ENCODE measurements at regions not wholly inside any gene's neighbourhood (a gene's known extent, or its start where the extent isn't known, plus 50 kb on each side); places are given as distances from the start of the nearest gene placed in this dataset.
"Not testable (repeated sequence)": the region's sequence is repeated elsewhere in the genome, so short reads cannot be mapped to it uniquely, and the experiment has no call there.

DNA sequence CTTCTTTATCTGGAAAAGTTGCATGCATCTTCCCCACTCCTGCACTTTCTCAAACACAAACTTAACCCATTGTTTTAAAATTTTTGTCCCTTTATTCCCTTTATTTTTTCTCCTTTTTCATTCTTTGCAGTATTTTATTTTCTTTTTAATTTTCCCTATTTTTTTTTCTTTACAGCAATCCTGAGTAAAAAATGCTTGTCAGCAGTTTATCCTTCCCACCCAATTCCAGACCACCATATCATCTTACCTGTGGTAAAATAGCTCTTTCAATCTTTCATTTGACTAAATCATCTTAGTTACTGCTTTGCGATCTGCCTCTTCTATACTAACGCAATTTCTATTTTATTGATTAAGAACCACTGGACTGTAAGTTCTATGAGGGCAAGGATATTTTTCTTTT, 450.5 kb downstream of the KLHL4 start:
- no peaks in the 10 kb centered on the region for H3K27me3 ChIP-seq (ENCODE audit: insufficient read depth, low read length)
- no peak overlapping the region for H2BK120ac ChIP-seq (ENCODE audit: insufficient read depth, low read length, poor library complexity)
- H2AFZ ChIP-seq (ENCODE audit: insufficient read depth, low read length, poor library complexity), result no peak overlapping the region
- H2BK5ac ChIP-seq (ENCODE audit: low read depth, low read length, poor library complexity), result no peak overlapping the region
- no peak overlapping the region for H3K4me3 ChIP-seq (ENCODE audit: low read depth, low read length)
- H3K14ac ChIP-seq (ENCODE audit: low read length), result no peak overlapping the region
- no peak overlapping the region for H3K23ac ChIP-seq (ENCODE audit: low read length)
- H3K79me2 ChIP-seq (ENCODE audit: control insufficient read depth, insufficient read depth, low read length, poor library complexity), result no peaks in the 10 kb centered on the region
- H2AK5ac ChIP-seq (ENCODE audit: low read length), result no peak overlapping the region
- no peak overlapping the region for H3K4me2 ChIP-seq (ENCODE audit: low read length)
- no peak overlapping the region for H4K91ac ChIP-seq (ENCODE audit: low read depth, low read length)
- no peak overlapping the region for H2BK12ac ChIP-seq (ENCODE audit: low read length)
- no peaks in the 10 kb centered on the region for H3K79me1 ChIP-seq (ENCODE audit: low read length)
- H3K36me3 ChIP-seq (ENCODE audit: control insufficient read depth in 1 of 2, insufficient read depth in 2 of 2, low read length in 2 of 2), result no peaks in the 10 kb centered on the region
- no peak overlapping the region for H3K4ac ChIP-seq (ENCODE audit: low read depth, low read length)
- H4K12ac ChIP-seq (ENCODE audit: low read depth, low read length), result no peak overlapping the region
- H3K9ac ChIP-seq (ENCODE audit: low read length), result no peak overlapping the region
- H3K27ac ChIP-seq (ENCODE audit: low read depth, low read length), result no peak overlapping the region
- no CpG with 5 or more reads among the region's 2 CpGs for WGBS (ENCODE audit: extremely low coverage, insufficient coverage, insufficient read length)
- H3K18ac ChIP-seq (ENCODE audit: low read length), result no peak overlapping the region
- H4K8ac ChIP-seq (ENCODE audit: low read depth, low read length), result no peak overlapping the region
- DNase-seq, result no peak
- no peaks in the 10 kb centered on the region for H3K9me3 ChIP-seq (ENCODE audit: insufficient read depth, low read depth, low read length)
- H3K4me1 ChIP-seq (ENCODE audit: control insufficient read depth in 1 of 2, insufficient read depth in 2 of 2, low read length in 2 of 2), result no peaks in the 10 kb centered on the region

DNA sequence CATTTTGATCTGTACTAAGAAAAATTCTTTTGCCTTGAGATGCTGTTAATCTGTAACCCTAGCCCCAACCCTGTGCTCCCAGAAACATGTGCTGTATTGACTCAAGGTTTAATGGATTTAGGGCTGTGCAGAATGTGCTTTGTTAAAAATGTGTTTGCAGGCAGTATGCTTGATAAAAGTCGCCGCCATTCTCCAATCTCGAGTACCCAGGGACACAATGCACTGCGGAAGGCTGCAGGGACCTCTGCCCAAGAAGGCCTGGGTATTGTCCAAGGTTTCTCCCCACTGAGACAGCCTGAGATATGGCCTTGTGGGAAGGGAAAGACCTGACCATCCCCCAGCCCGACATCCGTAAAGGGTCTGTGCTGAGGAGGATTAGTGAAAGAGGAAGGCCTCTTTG, 454.5 kb downstream of the KLHL4 start:
- not testable (repeated sequence) for H3K79me2 ChIP-seq (ENCODE audit: control insufficient read depth, insufficient read depth, low read length, poor library complexity); H4K91ac ChIP-seq (ENCODE audit: low read depth, low read length); H3K4me1 ChIP-seq (ENCODE audit: control insufficient read depth in 1 of 2, insufficient read depth in 2 of 2, low read length in 2 of 2); H2BK5ac ChIP-seq (ENCODE audit: low read depth, low read length, poor library complexity); H2BK12ac ChIP-seq (ENCODE audit: low read length); H4K8ac ChIP-seq (ENCODE audit: low read depth, low read length); H2AK5ac ChIP-seq (ENCODE audit: low read length); H3K23ac ChIP-seq (ENCODE audit: low read length); H3K4ac ChIP-seq (ENCODE audit: low read depth, low read length); H3K4me2 ChIP-seq (ENCODE audit: low read length); DNase-seq; H3K79me1 ChIP-seq (ENCODE audit: low read length); H3K27ac ChIP-seq (ENCODE audit: low read depth, low read length); H3K14ac ChIP-seq (ENCODE audit: low read length); H2AFZ ChIP-seq (ENCODE audit: insufficient read depth, low read length, poor library complexity); H3K18ac ChIP-seq (ENCODE audit: low read length); H3K9ac ChIP-seq (ENCODE audit: low read length); H3K9me3 ChIP-seq (ENCODE audit: insufficient read depth, low read depth, low read length); H3K4me3 ChIP-seq (ENCODE audit: low read depth, low read length); H4K12ac ChIP-seq (ENCODE audit: low read depth, low read length); H2BK120ac ChIP-seq (ENCODE audit: insufficient read depth, low read length, poor library complexity); H3K36me3 ChIP-seq (ENCODE audit: control insufficient read depth in 1 of 2, insufficient read depth in 2 of 2, low read length in 2 of 2); H3K27me3 ChIP-seq (ENCODE audit: insufficient read depth, low read length)
- no CpG with 5 or more reads among the region's 6 CpGs for WGBS (ENCODE audit: extremely low coverage, insufficient coverage, insufficient read length)

DNA sequence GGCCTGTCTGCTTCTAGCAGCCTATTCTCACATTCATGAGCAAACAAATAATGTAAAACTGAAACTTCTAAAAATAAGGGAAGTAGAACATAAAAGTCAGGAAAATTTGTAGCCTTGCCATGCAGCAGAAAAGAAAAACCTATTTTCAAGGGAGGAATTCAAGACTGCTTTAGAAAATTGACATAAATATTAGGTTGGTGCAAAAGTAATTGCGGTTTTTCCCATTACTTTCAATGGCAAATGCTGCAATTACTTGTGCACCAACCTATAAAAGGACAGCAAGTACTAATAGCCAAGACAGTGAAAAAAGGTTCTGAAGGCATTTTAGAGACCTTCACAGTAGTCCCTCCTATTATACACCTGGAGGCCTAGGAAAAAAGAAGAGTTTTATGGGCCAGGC, 457.8 kb downstream of the KLHL4 start:
- no peaks in the 10 kb centered on the region for H3K79me2 ChIP-seq (ENCODE audit: control insufficient read depth, insufficient read depth, low read length, poor library complexity)
- H2AK5ac ChIP-seq (ENCODE audit: low read length), result no peak overlapping the region
- no peak overlapping the region for H4K8ac ChIP-seq (ENCODE audit: low read depth, low read length)
- no peak overlapping the region for H4K91ac ChIP-seq (ENCODE audit: low read depth, low read length)
- no peak overlapping the region for H4K12ac ChIP-seq (ENCODE audit: low read depth, low read length)
- no peak overlapping the region for H2AFZ ChIP-seq (ENCODE audit: insufficient read depth, low read length, poor library complexity)
- no peak overlapping the region for H3K27ac ChIP-seq (ENCODE audit: low read depth, low read length)
- H3K79me1 ChIP-seq (ENCODE audit: low read length), result no peaks in the 10 kb centered on the region
- no peaks in the 10 kb centered on the region for H3K4me1 ChIP-seq (ENCODE audit: control insufficient read depth in 1 of 2, insufficient read depth in 2 of 2, low read length in 2 of 2)
- no CpG with 5 or more reads among the region's 1 CpG for WGBS (ENCODE audit: extremely low coverage, insufficient coverage, insufficient read length)
- no peak overlapping the region for H2BK12ac ChIP-seq (ENCODE audit: low read length)
- H2BK120ac ChIP-seq (ENCODE audit: insufficient read depth, low read length, poor library complexity), result no peak overlapping the region
- no peak overlapping the region for H3K23ac ChIP-seq (ENCODE audit: low read length)
- H3K14ac ChIP-seq (ENCODE audit: low read length), result no peak overlapping the region
- H3K4me2 ChIP-seq (ENCODE audit: low read length), result no peak overlapping the region
- H3K4me3 ChIP-seq (ENCODE audit: low read depth, low read length), result no peak overlapping the region
- H3K4ac ChIP-seq (ENCODE audit: low read depth, low read length), result no peak overlapping the region
- no peaks in the 10 kb centered on the region for H3K27me3 ChIP-seq (ENCODE audit: insufficient read depth, low read length)
- H3K9ac ChIP-seq (ENCODE audit: low read length), result no peak overlapping the region
- no peak overlapping the region for H2BK5ac ChIP-seq (ENCODE audit: low read depth, low read length, poor library complexity)
- H3K9me3 ChIP-seq (ENCODE audit: insufficient read depth, low read depth, low read length), result peaks cover 2% of the 10 kb centered on the region
- no peaks in the 10 kb centered on the region for H3K36me3 ChIP-seq (ENCODE audit: control insufficient read depth in 1 of 2, insufficient read depth in 2 of 2, low read length in 2 of 2)
- no peak overlapping the region for H3K18ac ChIP-seq (ENCODE audit: low read length)
- DNase-seq, result no peak

DNA sequence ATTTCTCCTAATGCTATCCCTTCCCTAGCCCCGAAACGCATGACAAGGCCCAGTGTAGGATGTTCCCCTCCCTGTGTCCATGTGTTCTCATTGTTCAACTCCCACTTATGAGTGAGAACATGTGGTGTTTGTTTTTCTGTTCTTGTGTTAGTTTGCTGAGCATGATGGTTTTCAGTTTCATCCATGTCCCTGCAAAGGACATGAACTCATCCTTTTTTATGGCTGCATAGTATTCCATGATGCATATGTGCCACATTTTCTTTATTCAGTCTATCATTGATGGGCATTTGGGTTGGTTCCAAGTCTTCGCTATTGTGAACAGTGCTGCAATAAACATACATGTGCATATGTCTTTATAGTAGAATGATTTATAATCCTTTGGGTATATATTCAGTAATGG, 490.3 kb downstream of the KLHL4 start:
- H3K36me3 ChIP-seq (ENCODE audit: control insufficient read depth in 1 of 2, insufficient read depth in 2 of 2, low read length in 2 of 2); H3K27ac ChIP-seq (ENCODE audit: low read depth, low read length); H3K14ac ChIP-seq (ENCODE audit: low read length); H3K4me3 ChIP-seq (ENCODE audit: low read depth, low read length); H3K79me2 ChIP-seq (ENCODE audit: control insufficient read depth, insufficient read depth, low read length, poor library complexity); H2BK5ac ChIP-seq (ENCODE audit: low read depth, low read length, poor library complexity); H2AFZ ChIP-seq (ENCODE audit: insufficient read depth, low read length, poor library complexity); H4K12ac ChIP-seq (ENCODE audit: low read depth, low read length); H3K9me3 ChIP-seq (ENCODE audit: insufficient read depth, low read depth, low read length); H3K79me1 ChIP-seq (ENCODE audit: low read length); H4K8ac ChIP-seq (ENCODE audit: low read depth, low read length); H3K9ac ChIP-seq (ENCODE audit: low read length); H3K4me1 ChIP-seq (ENCODE audit: control insufficient read depth in 1 of 2, insufficient read depth in 2 of 2, low read length in 2 of 2); H3K27me3 ChIP-seq (ENCODE audit: insufficient read depth, low read length); H3K23ac ChIP-seq (ENCODE audit: low read length); H3K4me2 ChIP-seq (ENCODE audit: low read length); H3K4ac ChIP-seq (ENCODE audit: low read depth, low read length); DNase-seq; H4K91ac ChIP-seq (ENCODE audit: low read depth, low read length); H2BK120ac ChIP-seq (ENCODE audit: insufficient read depth, low read length, poor library complexity); H2AK5ac ChIP-seq (ENCODE audit: low read length); H2BK12ac ChIP-seq (ENCODE audit: low read length); H3K18ac ChIP-seq (ENCODE audit: low read length): not testable (repeated sequence)
- no CpG with 5 or more reads among the region's 3 CpGs for WGBS (ENCODE audit: extremely low coverage, insufficient coverage, insufficient read length)
